Ovary (tissue), 7 donors: ENCODE measurements at regions not wholly inside any gene's neighbourhood (a gene's known extent, or its start where the extent isn't known, plus 50 kb on each side); places are given as distances from the start of the nearest gene placed in this dataset.

Experiments used
- DNase-seq, 5 donors: peaks; one replicate each; pipeline ENCODE4 v3.0.0-alpha.2; 2019 to 2020
- H3K27ac ChIP-seq, 2 donors: fragments of 200-600 bp; one replicate each; pipeline versions ENCODE4 v1.5.1 to v1.8.0; 2019 to 2022
- H3K27me3 ChIP-seq: fragments of 200-600 bp; one replicate; pipeline ENCODE4 v1.8.0; 2022
- H3K36me3 ChIP-seq: fragments of 200-600 bp; sonication (generic); one replicate; pipeline ENCODE4 v1.5.1; 2019
- H3K4me1 ChIP-seq: one replicate; pipeline ENCODE4 v1.8.1; 2013; ENCODE audit warnings: mild to moderate bottlenecking, moderate library complexity; ENCODE audit not compliant: insufficient read depth
- H3K4me3 ChIP-seq: fragments of 200-600 bp; sonication (generic); one replicate; pipeline ENCODE4 v1.5.1; 2017
- H3K9me3 ChIP-seq, 2 donors: fragments of 200-600 bp in 1 of 2; sonication (generic) in 1 of 2; one replicate each; pipeline versions ENCODE4 v1.5.1 to v1.8.1; 2013 to 2019; ENCODE audit warnings: mild to moderate bottlenecking in 1 of 2, moderate library complexity in 1 of 2
- CTCF ChIP-seq, 3 donors: fragments of 450-650 bp in 2 of 3; fragments of 200-600 bp in 1 of 3; IDR thresholded peaks; one replicate each; pipeline versions ENCODE4 v1.5.1 to v1.8.0; 2016 to 2022; ENCODE audit warnings: antibody characterized with exemption in 3 of 3, mild to moderate bottlenecking in 1 of 3
- EP300 ChIP-seq: sonication (generic); formaldehyde crosslinking; IDR thresholded peaks from one replicate; pipeline ENCODE4 v1.6.1; 2017; ENCODE audit warnings: antibody characterized with exemption
- POLR2A ChIP-seq: fragments of 450-650 bp; IDR thresholded peaks from one replicate; pipeline ENCODE4 v1.6.1; 2017; ENCODE audit warnings: antibody characterized with exemption, mild to moderate bottlenecking, moderate library complexity
- WGBS, 3 donors: extraction: QIAGEN DNeasy Blood & Tissue Kit in 1 of 3; methylation state at CpG; one replicate each; pipeline versions ENCODE4 v1.1.5 to v1.1.7; 2013 to 2017; 5-methylcytosine and 5-hydroxymethylcytosine counted together
- intact Hi-C, 4 donors: fragments of 100-400 bp; cut with DNase I; formaldehyde crosslinking; loops; one replicate each; pipeline versions ENCODE4 v1.11.0 to v1.15.1; 2022 to 2023
- donor health status: DM: no; HTN: no; CAD: no; lungs with moderate emphysema.
- donor health status: DM: no; HTN: no; CAD: no.
- donor health status: Bipolar disorder and iron deficiency.
- donor health status: DM: no; HTN: no; CAD: no.
- donor health status: DM: yes; HTN: yes; CAD: no.

GRCh38 chr2:67471681-67472080 is 74.5 kb downstream of the ETAA1 start:
- no peaks in the 10 kb centered on the region for H3K36me3 ChIP-seq
- H3K4me1 ChIP-seq: no peaks in the 10 kb centered on the region
- no peaks in the 10 kb centered on the region for H3K27me3 ChIP-seq
- 91 to 93% (median 92%) methylated on average over 3 of the region's 3 CpGs for WGBS, 3 donors
- H3K4me3 ChIP-seq: no peak overlapping the region
- no peak overlapping the region for H3K27ac ChIP-seq
- intact Hi-C loops: no loop called here
- DNase-seq: no peak
- H3K9me3 ChIP-seq: no peaks in the 10 kb centered on the region
- TF ChIP-seq CTCF (IDR thresholded peaks at IDR 0.05): no peak
- no peak for TF ChIP-seq POLR2A
- TF ChIP-seq EP300: no peak

- WGBS, 3 donors: 18 to 19% (median 18%) methylated on average over 9 of the region's 9 CpGs
- Histone ChIP-seq H3K9me3 (no peaks in the 10 kb centered on the region), H3K36me3 (no peaks in the 10 kb centered on the region), H3K27ac (no peak overlapping the region), H3K4me1 (no peaks in the 10 kb centered on the region), H3K4me3 (no peak overlapping the region), H3K27me3 (no peaks in the 10 kb centered on the region)
- peak in 1 of 5 donors; percentile 15 for DNase-seq
- intact Hi-C loops: loop anchor here in 1 of 4 donors (5.0 kb wide), 1 partner anchor 1050 kb away; no protein-coding TSS in a partner anchor
- no peak for TF ChIP-seq POLR2A
- peak in 1 of 3 donors; percentile 37 for TF ChIP-seq CTCF (IDR thresholded peaks at IDR 0.05)
Measured at GRCh38 chr2:67476809-67477790, 80.0 kb downstream of the ETAA1 start.

DNA sequence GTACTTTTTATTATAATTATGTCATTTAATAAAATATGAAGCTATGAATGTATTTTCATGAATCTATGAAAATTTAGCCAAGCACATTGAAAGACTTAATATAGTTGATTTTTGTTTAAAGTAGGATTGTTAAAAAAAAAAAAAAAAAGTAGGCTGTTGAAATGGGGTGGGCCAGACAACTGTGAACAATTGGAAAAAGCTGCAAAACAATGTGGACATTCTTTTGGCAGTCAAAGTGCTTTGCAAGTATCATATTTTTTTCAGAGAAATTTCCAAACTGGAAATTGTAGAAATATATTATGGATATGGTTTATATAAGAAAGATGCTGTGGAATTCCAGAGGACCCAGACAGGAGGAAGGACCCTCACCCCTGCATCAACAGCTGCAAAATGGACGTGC is 82.1 kb downstream of the ETAA1 start:
- TF ChIP-seq CTCF (IDR thresholded peaks at IDR 0.05) (no peak), POLR2A (no peak), EP300 (no peak)
- Histone ChIP-seq H3K4me1 (no peaks in the 10 kb centered on the region), H3K27me3 (no peaks in the 10 kb centered on the region), H3K27ac (no peak overlapping the region), H3K36me3 (no peaks in the 10 kb centered on the region), H3K9me3 (no peaks in the 10 kb centered on the region), H3K4me3 (no peak overlapping the region)
- 82 to 89% (median 87%) methylated on average over 1 of the region's 1 CpG for WGBS, 3 donors
- DNase-seq: no peak
- intact Hi-C loops: loop anchor here in 1 of 4 donors (5.0 kb wide), 1 partner anchor 1052 kb away; no protein-coding TSS in a partner anchor

DNA sequence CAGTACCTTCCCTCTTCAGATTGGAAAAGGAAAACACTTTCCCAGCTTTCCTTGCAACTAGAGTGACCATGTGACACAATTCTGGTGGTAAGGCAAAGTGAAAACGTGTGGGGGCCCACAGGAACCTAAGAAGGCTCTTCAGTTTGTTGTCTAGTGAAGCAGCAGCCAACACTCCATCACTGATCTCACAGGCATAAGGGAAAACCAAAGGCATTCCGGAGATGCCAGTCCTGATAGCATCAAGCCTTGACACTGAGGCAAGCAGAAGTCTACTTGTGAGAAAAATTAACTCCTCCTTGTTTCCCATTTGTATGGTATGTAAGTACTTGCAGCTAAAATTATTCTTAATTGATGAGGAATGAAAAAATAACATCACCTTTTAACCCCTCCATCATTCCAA is 88.3 kb downstream of the ETAA1 start:
- 27 to 33% (median 29%) methylated on average over 2 of the region's 2 CpGs for WGBS, 3 donors
- Histone ChIP-seq H3K4me1 (no peaks in the 10 kb centered on the region), H3K27ac (no peak overlapping the region), H3K36me3 (no peaks in the 10 kb centered on the region), H3K27me3 (no peaks in the 10 kb centered on the region), H3K4me3 (no peak overlapping the region), H3K9me3 (no peaks in the 10 kb centered on the region)
- TF ChIP-seq EP300 (no peak), POLR2A (no peak), CTCF (IDR thresholded peaks at IDR 0.05) (no peak)
- no peak for DNase-seq
- intact Hi-C loops: no loop called here
